ENCODE measurements at regions not wholly inside any gene's neighbourhood (a gene's known extent, or its start where the extent isn't known, plus 50 kb on each side); places are given as distances from the start of the nearest gene placed in this dataset.
"Not testable (repeated sequence)": the region's sequence is repeated elsewhere in the genome, so short reads cannot be mapped to it uniquely, and the experiment has no call there.

GRCh38 chr18:49692906-49693716, 120.2 kb downstream of the ACAA2 start:
- Histone ChIP-seq H3K4me3 (ENCODE audit: low read depth in 1 of 3, low read length in 3 of 3) (no peak overlapping the region), H3K27ac (ENCODE audit: low read depth in 1 of 3, low read length in 2 of 3) (no peak overlapping the region), H3K4me1 (ENCODE audit: control insufficient read depth in 3 of 3, insufficient read depth in 2 of 3, low read depth in 1 of 3, low read length in 2 of 3) (peaks cover 0 to 25% (median 4%) of the 10 kb centered on the region in 3 donors), H3K9me3 (ENCODE audit: control insufficient read depth in 2 of 2, insufficient read depth in 1 of 2, low read depth in 1 of 2, low read length in 1 of 2) (peaks cover 0 to 12% of the 10 kb centered on the region in 2 donors), H3K36me3 (ENCODE audit: control insufficient read depth in 3 of 3, insufficient read depth in 2 of 3, low read depth in 1 of 3, low read length in 3 of 3) (no peaks in the 10 kb centered on the region), H3K27me3 (ENCODE audit: control insufficient read depth in 3 of 3, insufficient read depth in 3 of 3, low read length in 3 of 3) (no peaks in the 10 kb centered on the region)
- no peak for FAIRE-seq
- 74 to 89% (median 81%) methylated on average over 10 of the region's 10 CpGs for WGBS, 3 donors
- no peak for DNase-seq

GRCh38 chr18:49691177-49691608, 122.1 kb downstream of the ACAA2 start:
- no peaks in the 10 kb centered on the region for H3K36me3 ChIP-seq (ENCODE audit: control insufficient read depth in 3 of 3, insufficient read depth in 2 of 3, low read depth in 1 of 3, low read length in 3 of 3)
- DNase-seq (peak in 1 of 2 donors; percentile 9), FAIRE-seq (no peak)
- H3K4me3 ChIP-seq (ENCODE audit: low read depth in 1 of 3, low read length in 3 of 3) = no peak overlapping the region
- peaks cover 0 to 21% (median 4%) of the 10 kb centered on the region in 3 donors for H3K4me1 ChIP-seq (ENCODE audit: control insufficient read depth in 3 of 3, insufficient read depth in 2 of 3, low read depth in 1 of 3, low read length in 2 of 3)
- 37 to 53% (median 38%) methylated on average over 2 of the region's 2 CpGs for WGBS, 3 donors
- peak overlapping the region in 1 of 3 donors; percentile 42 for H3K27ac ChIP-seq (ENCODE audit: low read depth in 1 of 3, low read length in 2 of 3)
- H3K27me3 ChIP-seq (ENCODE audit: control insufficient read depth in 3 of 3, insufficient read depth in 3 of 3, low read length in 3 of 3) = no peaks in the 10 kb centered on the region
- peaks cover 0 to 12% of the 10 kb centered on the region in 2 donors for H3K9me3 ChIP-seq (ENCODE audit: control insufficient read depth in 2 of 2, insufficient read depth in 1 of 2, low read depth in 1 of 2, low read length in 1 of 2)

- no peak overlapping the region for H3K4me3 ChIP-seq (ENCODE audit: low read depth in 1 of 3, low read length in 3 of 3)
- peaks cover 0 to 29% (median 4%) of the 10 kb centered on the region in 3 donors for H3K4me1 ChIP-seq (ENCODE audit: control insufficient read depth in 3 of 3, insufficient read depth in 2 of 3, low read depth in 1 of 3, low read length in 2 of 3)
- FAIRE-seq (no peak), DNase-seq (no peak)
- no peaks in the 10 kb centered on the region for H3K36me3 ChIP-seq (ENCODE audit: control insufficient read depth in 3 of 3, insufficient read depth in 2 of 3, low read depth in 1 of 3, low read length in 3 of 3)
- peaks cover 0 to 12% of the 10 kb centered on the region in 2 donors for H3K9me3 ChIP-seq (ENCODE audit: control insufficient read depth in 2 of 2, insufficient read depth in 1 of 2, low read depth in 1 of 2, low read length in 1 of 2)
- 52 to 87% (median 57%) methylated on average over 3 of the region's 3 CpGs for WGBS, 3 donors
- no peak overlapping the region for H3K27ac ChIP-seq (ENCODE audit: low read depth in 1 of 3, low read length in 2 of 3)
- H3K27me3 ChIP-seq (ENCODE audit: control insufficient read depth in 3 of 3, insufficient read depth in 3 of 3, low read length in 3 of 3) = no peaks in the 10 kb centered on the region
Measured at GRCh38 chr18:49690312-49690711, 123.0 kb downstream of the ACAA2 start.

- WGBS, 3 donors = 46 to 66% (median 54%) methylated on average over 6 of the region's 6 CpGs
- no peak overlapping the region for H3K4me3 ChIP-seq (ENCODE audit: low read depth in 1 of 3, low read length in 3 of 3)
- peaks cover 0 to 2% of the 10 kb centered on the region in 2 donors for H3K9me3 ChIP-seq (ENCODE audit: control insufficient read depth in 2 of 2, insufficient read depth in 1 of 2, low read depth in 1 of 2, low read length in 1 of 2)
- DNase-seq = peak; percentile 75 to 77
- peaks cover 0 to 48% (median 2%) of the 10 kb centered on the region in 3 donors for H3K4me1 ChIP-seq (ENCODE audit: control insufficient read depth in 3 of 3, insufficient read depth in 2 of 3, low read depth in 1 of 3, low read length in 2 of 3)
- no peaks in the 10 kb centered on the region for H3K27me3 ChIP-seq (ENCODE audit: control insufficient read depth in 3 of 3, insufficient read depth in 3 of 3, low read length in 3 of 3)
- no peak for FAIRE-seq
- H3K27ac ChIP-seq (ENCODE audit: low read depth in 1 of 3, low read length in 2 of 3) = peak overlapping the region in 1 of 3 donors; percentile 72
- no peaks in the 10 kb centered on the region for H3K36me3 ChIP-seq (ENCODE audit: control insufficient read depth in 3 of 3, insufficient read depth in 2 of 3, low read depth in 1 of 3, low read length in 3 of 3)
Measured at GRCh38 chr18:49685231-49685942, 123.5 kb downstream of the LIPG start.

- DNase-seq; H3K36me3 ChIP-seq (ENCODE audit: control insufficient read depth in 3 of 3, insufficient read depth in 2 of 3, low read depth in 1 of 3, low read length in 3 of 3); FAIRE-seq; H3K4me3 ChIP-seq (ENCODE audit: low read depth in 1 of 3, low read length in 3 of 3); H3K9me3 ChIP-seq (ENCODE audit: control insufficient read depth in 2 of 2, insufficient read depth in 1 of 2, low read depth in 1 of 2, low read length in 1 of 2); H3K27me3 ChIP-seq (ENCODE audit: control insufficient read depth in 3 of 3, insufficient read depth in 3 of 3, low read length in 3 of 3): not testable (repeated sequence)
- H3K4me1 ChIP-seq (ENCODE audit: control insufficient read depth in 3 of 3, insufficient read depth in 2 of 3, low read depth in 1 of 3, low read length in 2 of 3) = peaks cover 2 to 53% (median 2%) of the 10 kb centered on the region in 3 donors
- peak overlapping the region in 2 of 3 donors; percentile 25 to 39 for H3K27ac ChIP-seq (ENCODE audit: low read depth in 1 of 3, low read length in 2 of 3)
- 92 to 98% (median 93%) methylated on average over 3 of the region's 3 CpGs for WGBS, 3 donors
Measured at GRCh38 chr18:49682803-49683190, 120.9 kb downstream of the LIPG start.

GRCh38 chr18:49682173-49682802, 120.4 kb downstream of the LIPG start:
- no peaks in the 10 kb centered on the region for H3K9me3 ChIP-seq (ENCODE audit: control insufficient read depth in 2 of 2, insufficient read depth in 1 of 2, low read depth in 1 of 2, low read length in 1 of 2)
- H3K27me3 ChIP-seq (ENCODE audit: control insufficient read depth in 3 of 3, insufficient read depth in 3 of 3, low read length in 3 of 3) = no peaks in the 10 kb centered on the region
- no peak for FAIRE-seq
- H3K27ac ChIP-seq (ENCODE audit: low read depth in 1 of 3, low read length in 2 of 3) = peak overlapping the region in 2 of 3 donors; percentile 25 to 39
- peaks cover 2 to 54% (median 2%) of the 10 kb centered on the region in 3 donors for H3K4me1 ChIP-seq (ENCODE audit: control insufficient read depth in 3 of 3, insufficient read depth in 2 of 3, low read depth in 1 of 3, low read length in 2 of 3)
- peak in 1 of 2 donors; percentile 34 for DNase-seq
- H3K4me3 ChIP-seq (ENCODE audit: low read depth in 1 of 3, low read length in 3 of 3) = no peak overlapping the region
- 63 to 73% (median 66%) methylated on average over 8 of the region's 8 CpGs for WGBS, 3 donors
- no peaks in the 10 kb centered on the region for H3K36me3 ChIP-seq (ENCODE audit: control insufficient read depth in 3 of 3, insufficient read depth in 2 of 3, low read depth in 1 of 3, low read length in 3 of 3)

GRCh38 chr18:49681387-49681786, 119.5 kb downstream of the LIPG start:
- H3K9me3 ChIP-seq (ENCODE audit: control insufficient read depth in 2 of 2, insufficient read depth in 1 of 2, low read depth in 1 of 2, low read length in 1 of 2) = no peaks in the 10 kb centered on the region
- H3K4me3 ChIP-seq (ENCODE audit: low read depth in 1 of 3, low read length in 3 of 3) = no peak overlapping the region
- 72 to 78% (median 78%) methylated on average over 4 of the region's 4 CpGs for WGBS, 3 donors
- DNase-seq = no peak
- H3K4me1 ChIP-seq (ENCODE audit: control insufficient read depth in 3 of 3, insufficient read depth in 2 of 3, low read depth in 1 of 3, low read length in 2 of 3) = peaks cover 2 to 54% (median 2%) of the 10 kb centered on the region in 3 donors
- H3K27ac ChIP-seq (ENCODE audit: low read depth in 1 of 3, low read length in 2 of 3) = no peak overlapping the region
- no peak for FAIRE-seq
- no peaks in the 10 kb centered on the region for H3K27me3 ChIP-seq (ENCODE audit: control insufficient read depth in 3 of 3, insufficient read depth in 3 of 3, low read length in 3 of 3)
- H3K36me3 ChIP-seq (ENCODE audit: control insufficient read depth in 3 of 3, insufficient read depth in 2 of 3, low read depth in 1 of 3, low read length in 3 of 3) = no peaks in the 10 kb centered on the region

GRCh38 chr18:49678440-49678839, 116.6 kb downstream of the LIPG start:
- FAIRE-seq = no peak
- Histone ChIP-seq H3K4me1 (ENCODE audit: control insufficient read depth in 3 of 3, insufficient read depth in 2 of 3, low read depth in 1 of 3, low read length in 2 of 3) (peaks cover 0 to 34% (median 2%) of the 10 kb centered on the region in 3 donors), H3K36me3 (ENCODE audit: control insufficient read depth in 3 of 3, insufficient read depth in 2 of 3, low read depth in 1 of 3, low read length in 3 of 3) (no peaks in the 10 kb centered on the region), H3K27me3 (ENCODE audit: control insufficient read depth in 3 of 3, insufficient read depth in 3 of 3, low read length in 3 of 3) (no peaks in the 10 kb centered on the region), H3K4me3 (ENCODE audit: low read depth in 1 of 3, low read length in 3 of 3) (no peak overlapping the region), H3K27ac (ENCODE audit: low read depth in 1 of 3, low read length in 2 of 3) (peak overlapping the region; percentile 60 to 82 (median 67)), H3K9me3 (ENCODE audit: control insufficient read depth in 2 of 2, insufficient read depth in 1 of 2, low read depth in 1 of 2, low read length in 1 of 2) (no peaks in the 10 kb centered on the region)
- peak in 1 of 2 donors; percentile 16 for DNase-seq
- WGBS, 3 donors = 77 to 84% (median 83%) methylated on average over 3 of the region's 3 CpGs

Measured in small intestine (tissue), 7 donors.